GM03348 (cell line): ENCODE measurements at regions not wholly inside any gene's neighbourhood (a gene's known extent, or its start where the extent isn't known, plus 50 kb on each side); places are given as distances from the start of the nearest gene placed in this dataset.

Source experiments
- DNase-seq: peaks from one replicate; pipeline ENCODE4 v3.0.0; 2012; ENCODE audit warnings: low spot score

DNA sequence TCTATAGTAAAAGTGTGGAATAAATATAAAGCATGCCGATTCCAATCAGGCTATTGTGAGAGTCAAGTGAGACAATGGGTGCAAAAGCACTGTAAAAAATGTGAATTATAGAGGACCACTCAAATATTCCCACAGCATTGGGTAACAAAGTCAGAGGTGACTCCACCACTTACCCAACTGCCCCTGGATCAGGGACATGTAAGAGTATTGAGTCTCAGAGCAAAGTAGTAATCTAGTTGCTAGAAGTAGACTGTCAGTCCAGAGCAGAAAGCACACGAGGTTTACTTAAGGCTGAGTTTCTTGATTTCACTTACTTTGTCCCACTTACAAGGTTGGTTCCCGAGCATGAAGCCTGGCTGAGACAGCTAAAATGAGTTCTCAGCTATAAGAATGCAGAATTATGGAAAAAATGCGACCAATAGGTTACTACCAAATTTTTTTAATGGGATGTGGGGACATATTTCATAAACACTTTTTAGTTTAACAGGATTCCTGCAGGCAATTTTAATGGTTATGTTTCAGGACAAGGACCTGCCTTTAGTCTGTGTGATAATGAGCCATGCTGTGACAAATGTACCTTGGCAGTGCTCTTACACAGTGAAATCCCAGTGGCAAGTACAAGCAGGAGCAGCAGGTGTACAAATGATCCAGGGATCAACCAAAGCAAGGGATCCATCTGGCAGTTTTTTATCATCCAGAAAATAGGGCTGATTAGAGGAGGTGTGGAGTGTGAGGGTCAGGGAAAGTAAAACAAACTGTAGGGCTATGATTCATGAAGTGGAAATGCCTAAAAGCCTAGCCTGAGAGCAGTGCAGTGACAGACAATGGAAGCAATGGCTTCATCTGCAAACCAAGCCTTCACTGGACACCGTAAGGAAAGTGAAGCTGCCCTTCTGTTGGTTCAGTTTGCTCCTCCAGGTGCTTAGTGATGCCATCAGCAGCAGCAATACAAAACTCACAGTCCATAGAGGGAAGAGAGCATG, 156.2 kb upstream of the SPAG17 start:
- no peak for DNase-seq

DNA sequence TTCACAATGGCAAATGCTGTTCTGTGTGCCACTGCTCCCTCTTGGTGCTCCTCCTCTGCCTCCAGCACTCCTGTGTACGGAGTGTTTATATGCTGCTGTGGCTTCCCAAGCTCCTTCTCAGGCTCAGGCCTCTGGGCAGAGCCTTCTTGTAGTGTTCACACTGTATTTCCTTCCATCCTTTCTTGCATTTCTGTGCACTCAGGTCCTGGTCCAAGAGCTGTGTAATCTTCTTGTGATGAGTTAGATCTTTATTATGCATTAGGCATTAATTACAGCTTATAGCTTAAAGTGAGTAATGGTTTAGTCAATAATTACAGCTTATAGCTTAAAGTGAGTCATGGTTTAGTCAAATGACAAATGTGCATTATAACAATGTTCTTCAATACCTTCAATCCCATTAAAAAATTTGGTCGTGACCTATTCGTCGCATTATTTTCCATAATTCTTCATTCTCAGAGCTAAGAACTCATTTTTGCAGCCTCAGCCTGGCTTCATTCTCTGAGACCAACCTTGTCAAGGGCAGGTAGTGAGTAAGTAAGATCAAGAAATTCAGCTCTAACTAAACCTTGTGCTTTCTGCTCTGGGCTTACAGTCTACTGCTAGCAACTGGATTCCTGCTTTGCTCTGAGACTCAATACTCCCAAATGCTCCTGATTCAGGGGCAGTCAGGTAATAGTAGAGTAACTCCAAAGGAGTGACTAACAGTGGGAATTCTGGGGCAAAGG, 154.5 kb upstream of the SPAG17 start:
- no peak for DNase-seq

DNA sequence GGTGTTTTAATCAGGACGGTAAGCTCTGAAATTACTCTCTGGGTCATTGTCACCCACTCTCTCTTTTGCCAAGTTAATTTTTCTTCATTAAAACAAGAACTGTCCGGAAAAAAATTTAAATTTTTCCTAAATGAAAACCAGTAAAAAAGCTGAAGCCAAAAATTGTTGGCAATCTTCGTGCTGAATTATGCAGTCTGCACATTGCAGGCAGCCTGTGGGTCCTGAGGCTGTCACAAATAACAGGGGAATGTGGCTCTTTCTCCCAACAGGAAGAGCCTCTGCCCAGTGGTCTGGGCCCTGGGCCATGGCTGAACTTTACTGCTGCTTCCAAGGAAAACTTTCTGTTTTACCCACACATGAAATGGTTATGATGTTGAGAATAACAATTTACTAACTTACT, 153.9 kb upstream of the SPAG17 start:
- DNase-seq = peak; percentile 40

DNA sequence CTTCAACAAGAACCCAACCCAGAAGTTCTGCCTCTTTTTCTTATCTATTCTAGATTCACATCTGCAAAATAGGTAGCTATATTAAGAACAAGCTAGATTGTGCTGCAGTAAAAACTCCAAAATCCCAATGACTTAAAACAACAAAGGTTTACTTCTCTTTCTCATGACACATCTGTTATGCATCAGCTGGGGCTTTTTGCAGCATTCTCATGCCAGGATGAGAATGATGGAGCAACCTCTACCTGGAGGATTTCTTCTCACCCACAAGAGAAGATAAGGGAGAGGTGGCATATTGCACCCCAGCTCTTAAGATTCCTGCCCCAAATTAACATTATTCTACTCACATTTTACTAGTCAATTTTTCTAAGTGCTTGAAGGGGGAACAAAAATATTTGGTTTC, 152.3 kb upstream of the SPAG17 start:
- DNase-seq = no peak

DNA sequence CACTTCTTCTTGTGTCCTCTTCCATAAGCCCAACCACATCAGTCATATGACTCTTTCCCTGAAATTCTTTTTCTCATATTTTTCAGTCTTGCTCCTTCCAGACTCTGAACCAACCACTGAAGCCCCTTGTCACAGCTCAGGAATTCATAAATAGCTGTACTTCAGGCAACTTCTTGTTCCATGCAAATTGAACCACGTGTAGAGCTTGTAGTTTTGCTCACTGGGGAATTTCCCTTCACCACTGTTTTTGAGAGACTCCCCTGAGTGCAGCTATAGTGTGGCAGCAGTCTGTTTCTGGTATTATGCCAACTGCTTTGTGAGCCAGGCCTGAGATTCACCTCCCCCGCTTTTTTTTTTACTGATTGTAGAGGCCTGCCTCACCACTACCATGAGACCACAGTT, 150.3 kb upstream of the SPAG17 start:
- DNase-seq = peak; percentile 18

DNA sequence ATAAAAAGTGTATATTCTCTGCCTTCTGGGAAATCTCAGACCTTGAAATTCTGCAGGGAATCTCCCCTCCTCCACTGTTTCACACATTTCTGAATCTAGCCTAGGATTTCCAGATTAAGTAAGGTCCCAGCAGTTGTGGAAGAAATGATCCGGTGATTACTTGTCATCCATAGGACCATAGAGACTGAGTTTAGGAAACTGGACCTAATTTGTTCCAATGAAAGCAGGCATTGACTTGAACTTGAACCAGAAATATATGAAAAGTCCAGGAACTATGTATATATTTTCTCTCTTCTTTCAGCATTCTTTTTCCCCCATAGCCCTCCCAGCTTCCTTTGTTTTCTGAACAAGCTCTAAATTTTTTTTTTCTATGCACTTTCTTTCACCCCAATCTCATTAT, 149.5 kb upstream of the SPAG17 start:
- DNase-seq = no peak

DNA sequence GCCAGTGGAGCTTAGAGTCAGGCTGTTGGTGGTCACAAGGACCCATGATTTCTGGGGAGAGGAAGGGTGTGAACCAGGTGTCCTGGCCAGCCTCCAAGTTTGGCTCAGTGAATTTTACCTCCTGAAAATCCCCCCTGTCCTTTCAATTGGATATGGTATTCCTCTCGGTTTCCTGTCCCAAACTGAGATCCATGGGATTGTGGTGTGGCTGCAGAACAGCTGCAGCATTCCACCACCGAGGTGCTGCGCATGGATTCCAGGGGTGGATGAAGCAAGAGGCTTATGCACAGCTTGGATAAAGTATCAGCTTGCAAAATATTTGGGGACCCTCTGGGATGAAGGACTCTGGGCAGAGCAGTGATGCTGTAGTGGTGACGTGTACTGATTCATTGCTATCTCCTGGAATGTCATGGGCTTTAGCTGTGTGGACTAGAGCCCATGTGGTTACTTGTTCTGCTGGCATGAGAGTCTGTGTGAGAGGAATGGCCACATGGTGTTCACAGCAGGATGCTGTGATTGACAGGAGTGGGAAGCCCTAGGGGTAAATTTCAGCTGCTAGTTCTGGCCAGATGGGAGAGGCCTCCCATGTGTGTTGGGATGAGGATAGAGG, 148.7 kb upstream of the SPAG17 start:
- DNase-seq = no peak

DNA sequence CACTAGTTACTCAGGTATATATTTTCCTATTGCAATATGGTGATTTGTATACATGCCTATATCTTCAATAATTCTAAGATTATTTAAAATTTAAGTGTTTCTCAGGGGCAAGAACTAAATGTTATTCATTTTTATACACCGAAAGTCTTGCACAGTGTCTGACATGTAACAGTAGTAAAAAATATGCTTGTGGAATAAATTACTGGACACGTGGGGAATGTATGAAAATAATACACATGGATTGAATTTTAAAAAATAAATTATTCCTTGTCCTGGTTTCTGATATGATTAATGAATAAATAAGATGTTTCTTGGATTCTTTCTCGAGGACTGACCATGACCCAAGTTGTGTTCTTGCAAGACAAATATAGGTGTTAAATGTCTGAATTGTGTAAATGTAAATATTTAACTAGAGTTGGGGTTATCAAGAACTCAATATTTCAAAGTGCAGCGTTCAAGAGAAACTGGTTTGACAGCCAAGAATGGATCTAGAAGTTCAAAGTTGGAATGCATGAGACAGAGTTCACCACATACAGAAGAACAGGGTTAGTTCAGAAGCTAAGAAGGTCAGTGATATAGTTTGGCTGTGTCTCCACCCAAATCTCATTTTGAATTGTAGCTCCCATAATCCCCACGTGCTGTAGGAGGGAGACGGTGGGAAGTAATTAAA, 142.1 kb upstream of the SPAG17 start:
- no peak for DNase-seq

DNA sequence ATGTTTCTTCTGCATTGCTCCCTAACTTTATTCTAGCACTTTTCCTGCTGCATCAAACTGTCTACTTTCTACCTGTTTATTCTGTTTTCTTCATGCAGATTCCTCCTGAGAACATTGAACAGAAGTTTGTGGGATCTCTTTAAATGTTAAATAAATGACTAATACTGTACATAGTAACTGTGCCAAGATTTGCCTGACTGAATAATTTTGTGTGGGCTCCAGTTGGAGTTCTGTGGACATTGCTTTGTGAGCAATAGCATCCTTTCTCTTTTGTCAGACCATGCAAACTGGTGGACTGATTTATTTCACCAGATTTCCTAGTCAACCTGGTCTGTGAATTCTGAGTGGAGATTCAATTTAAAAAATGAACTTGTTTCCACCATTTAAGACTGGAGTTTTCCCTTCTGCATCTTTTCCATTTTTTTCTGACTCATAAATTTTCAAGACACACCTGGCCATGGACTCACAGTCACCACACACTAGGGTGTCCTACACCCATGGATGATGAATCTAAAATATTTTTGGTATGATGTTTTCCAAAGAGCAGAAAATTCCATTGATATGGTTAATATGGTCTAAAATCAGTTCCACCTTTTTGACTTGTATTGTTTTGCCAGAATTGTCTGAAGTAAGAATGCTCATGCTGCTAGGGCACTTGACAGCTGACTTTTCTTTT, 140.7 kb upstream of the SPAG17 start:
- DNase-seq = peak; percentile 7

DNA sequence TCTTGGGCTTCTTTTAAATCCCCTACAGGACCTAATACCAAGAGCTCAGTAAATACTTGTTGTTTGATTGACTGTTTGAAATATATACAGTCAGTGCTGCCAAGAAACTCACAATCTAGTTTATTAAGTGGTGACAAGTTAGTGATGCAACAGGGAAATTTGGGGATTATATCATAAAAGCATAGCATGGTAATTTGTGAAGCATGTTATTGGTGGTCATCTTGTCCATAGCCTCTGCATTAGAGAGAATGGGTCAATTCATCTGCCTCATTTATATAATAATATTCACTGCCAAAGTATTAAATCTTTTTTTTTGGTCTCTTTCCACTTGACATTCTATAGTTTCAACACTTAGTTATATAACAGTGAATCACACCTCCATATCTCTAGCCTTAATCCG, 138.2 kb upstream of the SPAG17 start:
- no peak for DNase-seq

DNA sequence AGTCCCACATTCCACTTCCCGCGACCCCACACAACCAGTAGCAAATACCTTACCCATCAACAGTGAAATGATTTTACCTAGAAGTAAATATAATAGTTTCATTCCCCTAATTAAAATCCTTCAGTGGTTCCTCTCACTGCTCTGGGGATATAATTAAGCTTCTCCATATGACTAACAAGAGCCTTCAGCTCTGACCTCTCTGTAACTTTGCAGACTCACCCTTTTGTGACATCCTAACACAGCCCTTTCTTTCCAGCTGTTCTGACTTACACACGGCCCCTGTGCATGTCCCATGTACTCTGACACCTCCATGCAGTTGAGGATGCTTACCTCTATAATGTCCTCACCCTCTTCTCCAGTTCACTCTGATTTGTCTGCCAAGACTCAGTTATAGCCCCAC, 137.3 kb upstream of the SPAG17 start:
- DNase-seq = no peak

DNA sequence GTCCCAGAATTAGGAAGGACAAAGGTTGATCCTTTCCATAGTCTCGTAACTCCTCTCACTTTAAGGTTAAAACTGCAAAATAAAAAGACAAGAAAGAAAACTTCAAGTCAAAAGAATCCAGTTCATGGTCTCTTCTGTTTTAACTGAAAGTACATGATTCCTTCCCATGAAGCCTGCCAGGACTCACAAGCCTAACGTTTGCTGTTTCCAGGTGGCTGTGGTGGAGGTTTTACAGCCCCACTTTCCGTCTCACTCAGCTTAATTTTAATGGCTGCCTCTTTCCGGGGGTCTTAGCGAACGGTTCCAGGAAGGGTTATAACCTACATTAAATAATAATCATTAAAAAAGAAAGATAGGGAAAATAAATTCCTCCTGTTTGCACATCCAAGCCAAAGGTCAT, 136.8 kb upstream of the SPAG17 start:
- no peak for DNase-seq

DNA sequence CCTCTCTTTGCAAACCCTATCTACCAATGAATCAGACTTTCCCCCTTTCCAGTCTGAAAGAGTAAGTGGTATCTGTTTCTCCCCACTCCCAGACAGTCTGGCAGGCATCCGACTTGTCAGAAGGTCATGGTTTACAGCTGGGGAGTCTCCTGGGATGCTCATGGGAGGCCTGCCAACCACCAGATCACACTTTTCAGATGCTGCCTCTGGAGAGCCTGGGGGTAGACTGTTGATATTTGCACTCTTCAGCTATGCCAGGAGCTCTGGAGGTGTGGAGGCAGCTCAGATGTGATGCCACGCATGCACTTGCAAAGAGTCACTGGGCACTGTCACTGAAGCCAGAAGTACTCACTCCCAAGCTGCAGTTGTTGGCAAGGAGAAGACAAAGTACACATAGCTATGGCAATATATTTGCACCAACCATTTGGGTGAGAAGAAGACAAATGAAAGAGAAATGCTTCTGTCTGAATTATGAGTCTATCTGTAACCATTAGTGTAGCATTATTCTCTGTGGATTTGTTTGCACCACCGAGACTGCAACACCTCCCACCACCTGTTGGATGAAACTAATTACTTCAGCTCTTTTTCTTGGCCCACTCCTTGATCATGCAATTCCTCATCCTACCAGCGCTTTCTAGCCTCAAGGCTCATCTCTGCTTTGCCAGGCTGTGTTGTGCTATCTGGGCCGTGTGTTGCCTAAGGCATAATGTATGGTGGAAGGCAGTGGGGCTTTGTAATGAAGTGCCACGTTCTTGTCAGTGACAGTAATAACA, 133.0 kb upstream of the SPAG17 start:
- no peak for DNase-seq

DNA sequence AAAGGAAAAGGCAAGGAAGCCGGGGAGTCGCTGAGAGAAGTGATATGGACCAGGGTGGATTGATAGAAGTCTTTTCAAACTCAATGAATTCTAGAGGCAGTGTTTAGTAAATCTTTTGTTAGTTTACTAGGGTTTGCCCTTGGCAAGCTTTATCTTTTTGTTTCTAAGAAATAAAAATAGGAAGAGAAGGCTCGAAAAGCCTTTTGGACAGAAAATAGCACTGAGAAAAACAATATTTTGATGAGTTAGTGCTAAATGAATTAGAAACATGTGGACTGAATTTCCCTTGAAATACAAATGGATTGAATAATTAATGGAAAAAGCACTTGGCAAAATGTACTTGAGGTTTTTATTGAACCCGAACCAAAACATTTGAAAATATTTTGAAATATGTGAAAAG, 121.8 kb upstream of the SPAG17 start:
- no peak for DNase-seq

DNA sequence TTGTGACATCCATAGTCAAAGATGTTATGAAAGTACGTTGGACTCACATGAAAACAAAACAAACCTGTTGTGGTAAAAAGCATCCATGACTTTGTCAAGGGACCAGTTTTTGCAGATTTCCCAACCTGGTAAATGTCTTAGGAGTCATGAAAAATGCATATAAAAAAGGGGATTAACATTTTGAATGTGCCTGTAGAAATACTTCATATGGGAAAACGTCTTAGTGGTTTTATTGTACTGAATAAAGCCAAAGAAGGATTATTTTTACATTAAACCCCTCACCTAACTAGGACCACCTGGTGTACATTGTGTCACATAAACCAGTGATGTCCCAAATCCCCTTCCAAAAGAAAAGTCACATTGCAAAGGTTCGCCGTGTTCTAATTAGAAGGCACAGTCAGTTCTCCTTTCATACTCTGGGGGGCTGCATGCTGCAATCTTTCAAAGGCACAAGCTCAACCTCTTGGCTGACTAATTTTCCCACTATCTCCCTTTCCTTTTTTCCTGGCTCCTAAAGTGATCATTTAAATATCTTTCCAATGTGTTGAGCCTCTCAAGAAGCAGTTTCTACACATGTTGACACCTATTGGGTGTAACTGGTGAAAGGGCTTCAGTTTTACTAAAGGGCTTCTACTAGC, 119.8 kb upstream of the SPAG17 start:
- peak; percentile 13 for DNase-seq

DNA sequence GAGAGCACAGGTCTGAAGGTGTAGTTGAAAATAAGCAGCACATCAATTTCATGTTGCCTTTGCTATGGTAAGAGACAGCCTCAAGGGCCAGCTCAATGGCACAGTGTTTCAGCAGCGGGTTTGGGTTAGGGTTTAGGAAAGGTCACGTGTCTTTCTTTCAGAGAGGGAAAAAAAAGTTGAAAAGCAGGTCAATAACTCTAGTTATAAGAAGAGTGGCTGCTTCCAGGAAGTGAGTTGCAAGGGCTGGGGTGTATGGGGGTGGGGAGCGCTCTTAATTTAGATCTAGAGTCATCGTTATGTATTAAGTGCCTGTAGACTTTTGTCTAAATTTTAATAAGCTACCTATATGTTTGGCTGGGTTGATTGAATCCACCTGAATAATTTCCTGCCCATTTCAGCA, 118.5 kb upstream of the SPAG17 start:
- DNase-seq = no peak

DNA sequence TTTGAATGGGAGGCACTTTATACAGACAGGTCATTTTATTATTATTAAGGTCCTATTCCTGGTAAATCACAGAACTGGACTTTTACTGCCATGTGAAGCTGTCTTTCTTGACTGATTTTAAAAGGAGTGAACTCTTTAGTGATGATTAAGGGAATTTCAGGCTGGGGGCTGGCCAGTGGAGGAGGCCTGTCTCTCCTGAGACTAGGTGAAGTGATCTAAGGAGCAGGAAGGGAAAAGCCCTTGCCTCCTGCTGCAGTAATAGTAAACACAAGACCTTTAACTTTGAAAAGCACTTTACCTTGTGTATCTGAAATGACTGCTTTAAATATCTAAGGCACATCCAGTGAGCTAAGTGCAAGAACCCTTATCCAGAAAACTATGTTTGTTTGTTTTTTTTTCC, 118.0 kb upstream of the SPAG17 start:
- no peak for DNase-seq

DNA sequence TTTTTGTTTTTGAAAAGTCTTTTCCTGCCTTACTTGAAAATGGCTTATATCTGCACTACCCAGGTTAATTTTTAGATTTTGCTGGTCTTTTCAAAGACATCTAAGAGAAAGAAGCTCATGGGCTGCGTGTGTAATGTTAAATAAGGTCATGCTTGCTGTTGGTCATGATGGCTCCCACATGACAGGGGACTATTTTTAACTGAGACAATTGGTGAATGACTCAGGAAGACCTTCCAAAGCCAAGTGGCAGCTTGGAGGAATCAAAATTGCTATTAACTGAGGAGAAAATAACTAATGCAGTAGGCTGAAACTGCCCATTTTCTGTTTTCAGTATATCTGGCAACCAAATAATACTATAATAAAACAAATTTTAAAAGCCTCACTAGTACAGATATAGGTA, 117.1 kb upstream of the SPAG17 start:
- peak; percentile 4 for DNase-seq

DNA sequence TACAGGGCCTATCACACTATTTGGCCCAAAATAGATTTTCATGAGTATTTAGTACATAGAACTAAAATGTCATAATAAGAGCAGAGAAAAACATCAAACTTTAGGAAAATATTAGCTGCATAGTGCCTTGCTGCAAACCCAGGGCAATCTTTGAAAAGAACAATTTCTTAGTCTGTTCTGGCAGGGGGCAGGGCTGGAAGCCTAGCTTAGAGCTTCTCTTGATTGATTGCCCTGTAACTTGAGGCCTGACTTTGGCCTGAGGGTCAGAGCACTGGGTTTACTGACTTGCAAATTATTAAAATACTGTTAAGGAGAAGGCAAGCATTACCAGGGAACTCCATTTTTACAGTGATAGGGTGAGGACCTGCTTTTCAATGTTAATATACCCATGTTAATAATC, 115.8 kb upstream of the SPAG17 start:
- DNase-seq = no peak

DNA sequence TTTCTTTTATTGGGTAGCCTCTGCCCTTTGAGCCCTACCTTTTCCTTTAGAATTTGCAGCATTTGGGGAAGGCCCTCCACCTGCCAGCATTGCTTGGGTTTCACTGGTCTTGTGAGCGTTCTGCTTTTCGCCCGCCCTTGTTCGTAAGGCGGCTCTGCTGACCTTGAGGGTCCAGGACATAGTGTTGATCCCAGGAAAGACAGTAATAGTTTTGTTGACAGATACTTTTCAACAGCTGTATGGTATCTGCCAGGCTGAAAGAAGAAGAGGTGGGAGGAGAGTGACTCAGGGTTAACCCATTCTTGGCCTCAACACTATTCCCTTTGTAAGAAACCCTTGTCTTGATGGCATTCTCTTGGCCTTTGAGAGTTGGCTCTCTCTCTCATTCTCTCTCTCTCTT, 113.4 kb upstream of the SPAG17 start:
- no peak for DNase-seq

DNA sequence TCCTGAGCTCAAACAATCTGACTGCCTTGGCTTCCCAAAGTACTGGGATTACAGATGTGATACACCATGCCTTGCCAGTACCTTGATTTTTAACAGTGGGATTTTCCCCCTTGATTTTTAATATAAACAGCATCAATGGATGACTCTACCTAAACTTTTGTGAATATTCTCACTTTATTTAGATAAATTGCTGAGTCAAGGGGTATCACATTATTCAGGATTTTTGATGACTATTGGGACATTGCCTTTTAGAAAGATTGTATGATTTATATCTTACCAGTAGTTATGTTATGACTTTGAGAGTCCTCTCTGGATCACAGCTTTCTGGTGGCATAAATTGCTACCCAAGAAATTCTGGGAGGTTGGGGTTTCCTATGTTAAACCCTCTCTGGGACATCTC, 112.5 kb upstream of the SPAG17 start:
- DNase-seq = no peak
